ENCODE measurements at regions not wholly inside any gene's neighbourhood (a gene's known extent, or its start where the extent isn't known, plus 50 kb on each side); places are given as distances from the start of the nearest gene placed in this dataset.

DNA sequence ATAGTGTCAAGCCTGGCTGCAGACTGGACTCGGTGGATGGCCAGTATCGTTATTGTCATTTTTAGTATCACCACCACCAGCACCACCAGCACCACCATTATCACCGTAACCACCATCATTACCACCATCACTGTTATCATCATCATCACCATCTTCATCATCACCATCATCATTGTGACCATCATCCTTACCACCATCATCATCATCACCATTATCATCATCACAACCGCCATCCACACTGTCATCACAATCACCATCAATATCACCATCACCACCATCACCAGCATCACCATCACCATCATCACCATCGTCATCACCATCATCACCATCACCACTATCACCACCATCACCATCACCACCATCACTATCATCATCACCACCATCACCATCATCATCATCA, 65.6 kb downstream of the FOXL3 start:
- Histone ChIP-seq H3K27me3 (ENCODE audit: control insufficient read depth in 3 of 3, insufficient read depth in 3 of 3, low read length in 2 of 3) (no peaks in the 10 kb centered on the region), H3K9me3 (ENCODE audit: control insufficient read depth in 4 of 4, insufficient read depth in 3 of 4, low read length in 3 of 4) (peaks cover 0 to 3% (median 0%) of the 10 kb centered on the region in 4 donors), H3K4me1 (ENCODE audit: control insufficient read depth in 5 of 5, insufficient read depth in 5 of 5, low read length in 5 of 5) (peaks cover 0 to 16% (median 0%) of the 10 kb centered on the region in 5 donors), H3K4me3 (no peak overlapping the region), H3K36me3 (ENCODE audit: control insufficient read depth in 4 of 4, insufficient read depth in 4 of 4, low read length in 4 of 4) (no peaks in the 10 kb centered on the region), H3K9ac (ENCODE audit: insufficient read depth in 1 of 2, low read length in 2 of 2) (no peak overlapping the region), H3K27ac (ENCODE audit: low read depth in 1 of 2, low read length in 1 of 2) (no peak overlapping the region)
- no peak for DNase-seq
- no peak for ATAC-seq (ENCODE audit: insufficient read depth, low FRiP score)
- WGBS, 2 donors = 94 to 97% methylated on average over 5 of the region's 5 CpGs
- TF ChIP-seq, protein P1, sequence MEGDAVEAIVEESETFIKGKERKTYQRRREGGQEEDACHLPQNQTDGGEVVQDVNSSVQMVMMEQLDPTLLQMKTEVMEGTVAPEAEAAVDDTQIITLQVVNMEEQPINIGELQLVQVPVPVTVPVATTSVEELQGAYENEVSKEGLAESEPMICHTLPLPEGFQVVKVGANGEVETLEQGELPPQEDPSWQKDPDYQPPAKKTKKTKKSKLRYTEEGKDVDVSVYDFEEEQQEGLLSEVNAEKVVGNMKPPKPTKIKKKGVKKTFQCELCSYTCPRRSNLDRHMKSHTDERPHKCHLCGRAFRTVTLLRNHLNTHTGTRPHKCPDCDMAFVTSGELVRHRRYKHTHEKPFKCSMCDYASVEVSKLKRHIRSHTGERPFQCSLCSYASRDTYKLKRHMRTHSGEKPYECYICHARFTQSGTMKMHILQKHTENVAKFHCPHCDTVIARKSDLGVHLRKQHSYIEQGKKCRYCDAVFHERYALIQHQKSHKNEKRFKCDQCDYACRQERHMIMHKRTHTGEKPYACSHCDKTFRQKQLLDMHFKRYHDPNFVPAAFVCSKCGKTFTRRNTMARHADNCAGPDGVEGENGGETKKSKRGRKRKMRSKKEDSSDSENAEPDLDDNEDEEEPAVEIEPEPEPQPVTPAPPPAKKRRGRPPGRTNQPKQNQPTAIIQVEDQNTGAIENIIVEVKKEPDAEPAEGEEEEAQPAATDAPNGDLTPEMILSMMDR (IDR thresholded peaks at IDR 0.05; ENCODE audit: control extremely low read depth, extremely low read depth) = no peak

DNA sequence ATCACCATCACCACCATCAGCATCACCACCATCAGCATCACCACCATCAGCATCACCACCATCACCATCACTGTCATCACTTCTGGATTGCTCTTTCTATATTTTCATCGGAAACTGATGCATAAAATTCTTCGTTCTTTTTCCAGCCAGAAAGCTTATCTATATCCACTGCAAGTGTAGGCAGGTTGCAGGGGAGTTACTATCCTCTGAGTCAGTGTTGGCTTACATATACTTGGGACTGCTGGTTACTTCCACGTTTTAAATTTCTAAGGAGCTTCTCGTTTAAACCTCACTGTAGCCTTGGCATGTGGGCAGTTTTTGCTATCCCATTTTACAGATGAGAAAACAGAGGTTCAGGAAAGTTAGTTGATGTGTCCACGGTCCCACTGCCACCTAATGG, 66.1 kb downstream of the FOXL3 start:
- H3K4me1 ChIP-seq (ENCODE audit: control insufficient read depth in 5 of 5, insufficient read depth in 5 of 5, low read length in 5 of 5) = peaks cover 0 to 16% (median 0%) of the 10 kb centered on the region in 5 donors
- DNase-seq (no peak), ATAC-seq (ENCODE audit: insufficient read depth, low FRiP score) (no peak)
- no peak overlapping the region for H3K4me3 ChIP-seq
- TF ChIP-seq, protein P1 (IDR thresholded peaks at IDR 0.05; ENCODE audit: control extremely low read depth, extremely low read depth) = no peak
- peaks cover 0 to 3% (median 0%) of the 10 kb centered on the region in 4 donors for H3K9me3 ChIP-seq (ENCODE audit: control insufficient read depth in 4 of 4, insufficient read depth in 3 of 4, low read length in 3 of 4)
- 88 to 89% methylated on average over 5 of the region's 5 CpGs for WGBS, 2 donors
- H3K27me3 ChIP-seq (ENCODE audit: control insufficient read depth in 3 of 3, insufficient read depth in 3 of 3, low read length in 2 of 3) = no peaks in the 10 kb centered on the region
- H3K9ac ChIP-seq (ENCODE audit: insufficient read depth in 1 of 2, low read length in 2 of 2) = no peak overlapping the region
- no peaks in the 10 kb centered on the region for H3K36me3 ChIP-seq (ENCODE audit: control insufficient read depth in 4 of 4, insufficient read depth in 4 of 4, low read length in 4 of 4)
- H3K27ac ChIP-seq (ENCODE audit: low read depth in 1 of 2, low read length in 1 of 2) = no peak overlapping the region

DNA sequence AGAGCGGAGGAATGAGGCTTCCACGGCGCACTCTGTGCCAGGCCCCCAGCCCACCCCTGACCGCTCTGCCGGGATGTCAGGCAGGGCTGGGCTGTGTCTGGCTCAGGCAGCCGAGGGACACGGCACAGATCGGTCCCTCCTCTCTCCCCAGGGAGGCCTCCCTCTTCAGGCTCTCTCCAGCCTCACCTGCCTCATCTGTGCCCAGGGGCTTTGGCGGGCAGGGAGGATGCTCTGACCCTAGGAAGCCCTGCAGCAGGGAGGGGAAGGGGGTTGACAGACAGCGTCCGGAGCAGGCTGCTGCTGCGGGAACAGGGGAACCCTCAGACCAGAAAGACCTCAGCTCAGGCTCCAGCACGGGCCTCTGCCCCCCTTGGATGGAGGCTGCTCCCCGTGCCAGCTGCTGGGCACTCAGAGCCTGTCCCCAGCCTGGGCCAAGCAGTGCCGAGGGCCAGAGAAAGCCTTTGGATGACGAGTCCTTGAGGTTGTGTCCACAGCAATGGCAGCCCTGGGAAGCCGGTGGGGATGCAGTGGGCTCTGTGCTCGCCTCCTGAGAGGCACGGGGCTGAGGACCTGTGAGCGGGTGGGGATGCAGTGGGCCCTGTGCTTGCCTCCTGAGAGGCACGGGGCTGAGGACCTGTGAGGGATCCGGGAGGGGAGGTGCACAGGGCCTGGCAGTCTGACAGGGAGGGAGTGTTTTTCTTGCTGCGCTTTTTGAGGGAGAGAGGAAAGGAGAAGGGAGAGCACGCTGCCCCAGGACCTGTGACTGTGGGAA, 66.9 kb downstream of the FOXL3 start:
- no peak for DNase-seq
- Histone ChIP-seq H3K27me3 (ENCODE audit: control insufficient read depth in 3 of 3, insufficient read depth in 3 of 3, low read length in 2 of 3) (no peaks in the 10 kb centered on the region), H3K9me3 (ENCODE audit: control insufficient read depth in 4 of 4, insufficient read depth in 3 of 4, low read length in 3 of 4) (peaks cover 0 to 3% (median 0%) of the 10 kb centered on the region in 4 donors), H3K4me3 (no peak overlapping the region), H3K9ac (ENCODE audit: insufficient read depth in 1 of 2, low read length in 2 of 2) (no peak overlapping the region), H3K4me1 (ENCODE audit: control insufficient read depth in 5 of 5, insufficient read depth in 5 of 5, low read length in 5 of 5) (peaks cover 0 to 15% (median 2%) of the 10 kb centered on the region in 5 donors), H3K36me3 (ENCODE audit: control insufficient read depth in 4 of 4, insufficient read depth in 4 of 4, low read length in 4 of 4) (no peaks in the 10 kb centered on the region), H3K27ac (ENCODE audit: low read depth in 1 of 2, low read length in 1 of 2) (no peak overlapping the region)
- ATAC-seq (ENCODE audit: insufficient read depth, low FRiP score) = no peak
- TF ChIP-seq, protein P1 (IDR thresholded peaks at IDR 0.05; ENCODE audit: control extremely low read depth, extremely low read depth) = no peak
- 78 to 86% methylated on average over 24 of the region's 24 CpGs for WGBS, 2 donors

Measured in lung (tissue), 11 donors.